DOHH2 (cell line): ENCODE measurements at regions not wholly inside any gene's neighbourhood (a gene's known extent, or its start where the extent isn't known, plus 50 kb on each side); places are given as distances from the start of the nearest gene placed in this dataset.

Experiments
- EZH2phosphoT487 ChIP-seq: fragments of 200-600 bp; sonication (generic); IDR thresholded peaks from 2 replicates; pipeline ENCODE4 v1.6.1; 2017; ENCODE audit warnings: borderline replicate concordance, mild to moderate bottlenecking, antibody characterized with exemption, low read length, moderate library complexity, mixed read lengths
- TF ChIP-seq, protein P1 (sequence below): fragments of 200-600 bp; sonication (generic); IDR thresholded peaks from one replicate; pipeline ENCODE4 v1.5.1; 2014; ENCODE audit warnings: antibody characterized with exemption, mild to moderate bottlenecking, low read depth, low read length; ENCODE audit not compliant: poor library complexity, severe bottlenecking

DNA sequence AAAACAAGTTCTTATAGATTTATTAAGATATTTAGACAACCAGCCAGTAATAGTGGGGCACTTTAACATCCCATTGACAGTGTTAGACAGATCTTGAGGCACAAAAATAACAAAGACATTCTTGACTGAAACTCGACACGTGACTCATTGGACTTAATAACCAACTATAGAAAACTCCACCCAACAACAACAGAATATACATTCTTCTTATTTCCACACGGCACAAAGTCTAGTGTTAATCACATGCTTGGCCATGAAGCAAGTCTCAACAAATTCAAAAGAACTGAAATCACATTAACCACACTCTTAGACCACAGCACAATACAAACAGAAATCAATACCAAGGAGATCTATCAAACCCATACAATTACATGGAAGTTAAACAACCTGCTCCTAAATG lies 138.1 kb downstream of the ARL5B start:
- TF ChIP-seq, protein P1, sequence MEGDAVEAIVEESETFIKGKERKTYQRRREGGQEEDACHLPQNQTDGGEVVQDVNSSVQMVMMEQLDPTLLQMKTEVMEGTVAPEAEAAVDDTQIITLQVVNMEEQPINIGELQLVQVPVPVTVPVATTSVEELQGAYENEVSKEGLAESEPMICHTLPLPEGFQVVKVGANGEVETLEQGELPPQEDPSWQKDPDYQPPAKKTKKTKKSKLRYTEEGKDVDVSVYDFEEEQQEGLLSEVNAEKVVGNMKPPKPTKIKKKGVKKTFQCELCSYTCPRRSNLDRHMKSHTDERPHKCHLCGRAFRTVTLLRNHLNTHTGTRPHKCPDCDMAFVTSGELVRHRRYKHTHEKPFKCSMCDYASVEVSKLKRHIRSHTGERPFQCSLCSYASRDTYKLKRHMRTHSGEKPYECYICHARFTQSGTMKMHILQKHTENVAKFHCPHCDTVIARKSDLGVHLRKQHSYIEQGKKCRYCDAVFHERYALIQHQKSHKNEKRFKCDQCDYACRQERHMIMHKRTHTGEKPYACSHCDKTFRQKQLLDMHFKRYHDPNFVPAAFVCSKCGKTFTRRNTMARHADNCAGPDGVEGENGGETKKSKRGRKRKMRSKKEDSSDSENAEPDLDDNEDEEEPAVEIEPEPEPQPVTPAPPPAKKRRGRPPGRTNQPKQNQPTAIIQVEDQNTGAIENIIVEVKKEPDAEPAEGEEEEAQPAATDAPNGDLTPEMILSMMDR = no peak
- TF ChIP-seq EZH2phosphoT487 = no peak
